Stomach (tissue), 4 donors: ENCODE measurements at regions not wholly inside any gene's neighbourhood (a gene's known extent, or its start where the extent isn't known, plus 50 kb on each side); places are given as distances from the start of the nearest gene placed in this dataset.
"Not testable (repeated sequence)": the region's sequence is repeated elsewhere in the genome, so short reads cannot be mapped to it uniquely, and the experiment has no call there.

Experiments used
- POLR2A ChIP-seq, 4 donors: fragments of 450-650 bp; IDR thresholded peaks; one replicate each; pipeline ENCODE4 v1.6.1; 2016; ENCODE audit warnings: antibody characterized with exemption in 4 of 4, control low read depth in 2 of 4, mild to moderate bottlenecking in 1 of 4, moderate library complexity in 1 of 4
- POLR2AphosphoS5 ChIP-seq, 3 donors: sonication (generic); formaldehyde crosslinking; IDR thresholded peaks; one replicate each; pipeline ENCODE4 v1.6.1; 2016; ENCODE audit warnings: antibody characterized with exemption in 3 of 3
- TF ChIP-seq, protein P1 (sequence below), 7 experiments: fragments of 450-650 bp in 4 of 7; fragments of 200-600 bp in 3 of 7; sonication (generic) in 3 of 7; IDR thresholded peaks; one replicate each; pipeline ENCODE4 v1.5.1; 2016 to 2019; ENCODE audit warnings: antibody characterized with exemption in 7 of 7, control low read depth in 2 of 7, mild to moderate bottlenecking in 1 of 7

DNA sequence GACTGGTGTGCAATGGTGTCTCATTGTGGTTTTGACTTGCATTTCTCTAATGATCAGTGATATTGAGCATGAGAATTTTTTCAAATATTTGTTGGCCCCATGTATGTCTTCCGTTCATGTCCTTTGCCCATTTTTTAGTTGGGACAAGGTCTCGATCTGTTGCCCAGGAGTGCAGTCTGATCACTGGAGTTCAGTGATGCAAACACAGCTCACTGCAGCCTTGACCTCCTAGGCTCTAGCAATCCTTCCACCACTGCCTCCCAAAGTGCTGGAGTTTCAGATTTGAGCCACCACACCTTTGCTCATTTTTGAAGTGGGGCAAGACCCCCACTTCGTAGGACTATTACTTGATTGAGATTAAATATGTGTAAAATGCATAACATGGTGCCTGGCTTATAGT, 116.2 kb upstream of the NBPF9 start:
- TF ChIP-seq, protein P1, sequence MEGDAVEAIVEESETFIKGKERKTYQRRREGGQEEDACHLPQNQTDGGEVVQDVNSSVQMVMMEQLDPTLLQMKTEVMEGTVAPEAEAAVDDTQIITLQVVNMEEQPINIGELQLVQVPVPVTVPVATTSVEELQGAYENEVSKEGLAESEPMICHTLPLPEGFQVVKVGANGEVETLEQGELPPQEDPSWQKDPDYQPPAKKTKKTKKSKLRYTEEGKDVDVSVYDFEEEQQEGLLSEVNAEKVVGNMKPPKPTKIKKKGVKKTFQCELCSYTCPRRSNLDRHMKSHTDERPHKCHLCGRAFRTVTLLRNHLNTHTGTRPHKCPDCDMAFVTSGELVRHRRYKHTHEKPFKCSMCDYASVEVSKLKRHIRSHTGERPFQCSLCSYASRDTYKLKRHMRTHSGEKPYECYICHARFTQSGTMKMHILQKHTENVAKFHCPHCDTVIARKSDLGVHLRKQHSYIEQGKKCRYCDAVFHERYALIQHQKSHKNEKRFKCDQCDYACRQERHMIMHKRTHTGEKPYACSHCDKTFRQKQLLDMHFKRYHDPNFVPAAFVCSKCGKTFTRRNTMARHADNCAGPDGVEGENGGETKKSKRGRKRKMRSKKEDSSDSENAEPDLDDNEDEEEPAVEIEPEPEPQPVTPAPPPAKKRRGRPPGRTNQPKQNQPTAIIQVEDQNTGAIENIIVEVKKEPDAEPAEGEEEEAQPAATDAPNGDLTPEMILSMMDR (IDR thresholded peaks at IDR 0.05) = not testable (repeated sequence)
- not testable (repeated sequence) for TF ChIP-seq POLR2A, POLR2AphosphoS5 (IDR thresholded peaks at IDR 0.05)
